ENCODE measurements at regions not wholly inside any gene's neighbourhood (a gene's known extent, or its start where the extent isn't known, plus 50 kb on each side); places are given as distances from the start of the nearest gene placed in this dataset.

DNA sequence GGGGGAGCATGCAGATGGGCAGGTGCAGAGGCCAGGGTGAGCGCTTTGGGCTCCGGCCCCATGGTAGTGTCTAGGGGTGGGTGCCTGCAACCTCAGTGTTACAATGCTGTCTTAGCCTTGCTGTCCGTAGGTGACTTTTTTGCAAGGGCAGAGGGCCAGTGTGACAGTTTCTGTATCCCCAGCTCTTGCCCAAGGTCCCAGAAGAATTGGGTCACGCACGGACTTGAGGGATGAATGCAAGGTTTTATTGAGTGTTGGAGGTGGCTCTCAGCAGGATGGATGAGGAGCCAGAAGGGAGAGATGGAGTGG is 492.5 kb downstream of the AGTPBP1 start:
- DNase-seq, result no peak

- DNase-seq, result no peak
Measured at GRCh38 chr9:85248514-85249312, 493.0 kb downstream of the AGTPBP1 start.

GRCh38 chr9:85246541-85246940 is 495.2 kb downstream of the AGTPBP1 start:
- no peak for DNase-seq

- DNase-seq, result no peak
Measured at GRCh38 chr9:85244856-85245255, 496.9 kb downstream of the AGTPBP1 start.

- no peak for DNase-seq
Measured at GRCh38 chr9:85243977-85244376, 497.8 kb downstream of the AGTPBP1 start.

GRCh38 chr9:85237478-85237877 is 504.3 kb downstream of the AGTPBP1 start:
- no peak for DNase-seq

GRCh38 chr9:85230081-85230480 is 511.7 kb downstream of the AGTPBP1 start:
- DNase-seq, result no peak

DNA sequence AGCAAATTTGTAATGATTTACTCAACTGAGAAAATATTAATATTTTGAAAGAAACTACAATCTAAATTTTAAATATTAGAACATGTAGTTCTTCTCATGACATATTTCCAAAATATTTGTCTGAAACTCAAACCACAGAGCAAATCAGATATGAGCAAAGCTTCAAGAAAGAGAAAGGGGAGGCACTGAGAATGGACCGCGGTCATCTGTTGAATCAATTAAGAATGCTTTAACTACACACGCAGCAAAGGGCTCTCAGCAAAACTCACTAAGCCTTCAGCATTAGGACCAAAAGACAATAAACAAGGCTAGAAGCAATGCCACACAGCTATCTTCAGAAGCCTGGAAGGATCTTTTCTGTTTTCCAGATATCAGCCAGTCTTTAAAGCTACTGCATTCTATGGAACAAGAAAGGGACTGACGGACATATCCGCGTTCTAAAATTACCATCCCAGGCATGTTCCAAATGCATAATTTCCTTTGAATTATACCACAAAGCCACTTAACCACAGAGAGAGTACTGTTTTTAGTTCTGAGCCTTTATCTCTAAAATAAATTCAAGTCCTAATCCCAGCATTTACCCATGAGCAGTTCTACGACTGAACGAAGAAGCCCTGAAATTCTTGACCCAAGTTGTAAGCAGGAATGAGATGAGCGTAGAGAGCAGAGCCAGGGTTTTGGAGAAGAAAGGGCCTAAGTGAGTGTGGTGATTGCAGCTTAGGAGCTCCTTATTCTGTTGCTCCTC is 513.5 kb downstream of the AGTPBP1 start:
- no peak for DNase-seq

- no peak for DNase-seq
Measured at GRCh38 chr9:85225180-85225579, 516.6 kb downstream of the AGTPBP1 start.

- DNase-seq, result no peak
Measured at GRCh38 chr9:85224729-85225128, 517.0 kb downstream of the AGTPBP1 start.

- no peak for DNase-seq
Measured at GRCh38 chr9:85224301-85224700, 517.5 kb downstream of the AGTPBP1 start.

GRCh38 chr9:85223506-85224125 is 518.1 kb downstream of the AGTPBP1 start:
- no peak for DNase-seq

GRCh38 chr9:85216601-85217000 is 525.2 kb downstream of the AGTPBP1 start:
- DNase-seq, result no peak

DNA sequence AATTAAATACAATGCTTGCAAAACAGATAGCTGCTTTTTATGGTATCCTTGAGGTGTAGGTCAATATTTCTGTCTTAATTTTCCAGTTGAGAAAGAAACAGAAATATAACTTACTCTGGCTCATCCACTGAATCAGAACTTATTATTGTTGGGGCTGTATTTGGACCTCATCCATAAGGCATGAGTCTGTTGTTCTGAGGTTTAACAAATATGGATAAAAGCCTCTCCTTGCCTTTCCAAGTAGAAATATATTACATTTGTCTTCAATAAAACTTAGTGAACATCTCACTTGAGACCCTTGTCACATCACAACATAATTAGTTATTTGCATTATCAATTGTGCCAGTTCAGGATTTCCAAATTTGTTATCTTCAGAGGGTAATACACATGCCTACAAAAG is 525.8 kb downstream of the AGTPBP1 start:
- DNase-seq, result no peak

DNA sequence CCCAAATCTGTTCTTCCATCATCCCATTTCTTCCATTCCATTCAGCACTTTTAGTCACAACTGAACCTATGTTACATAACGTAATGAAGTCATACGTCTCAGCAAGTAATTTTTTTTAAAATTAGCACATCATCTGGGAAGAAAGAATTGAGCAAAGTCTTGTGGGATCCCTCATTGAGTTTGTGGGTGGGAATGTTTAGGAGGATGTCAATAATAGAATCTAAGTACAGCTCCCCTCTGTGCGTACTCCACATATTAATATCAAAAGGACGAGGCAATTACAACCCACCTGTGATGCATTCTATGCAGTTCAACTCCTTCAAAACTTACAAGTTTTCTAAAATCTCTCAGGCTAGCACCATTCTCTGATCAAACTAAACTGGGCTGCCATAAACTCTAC is 526.3 kb downstream of the AGTPBP1 start:
- DNase-seq, result no peak

DNA sequence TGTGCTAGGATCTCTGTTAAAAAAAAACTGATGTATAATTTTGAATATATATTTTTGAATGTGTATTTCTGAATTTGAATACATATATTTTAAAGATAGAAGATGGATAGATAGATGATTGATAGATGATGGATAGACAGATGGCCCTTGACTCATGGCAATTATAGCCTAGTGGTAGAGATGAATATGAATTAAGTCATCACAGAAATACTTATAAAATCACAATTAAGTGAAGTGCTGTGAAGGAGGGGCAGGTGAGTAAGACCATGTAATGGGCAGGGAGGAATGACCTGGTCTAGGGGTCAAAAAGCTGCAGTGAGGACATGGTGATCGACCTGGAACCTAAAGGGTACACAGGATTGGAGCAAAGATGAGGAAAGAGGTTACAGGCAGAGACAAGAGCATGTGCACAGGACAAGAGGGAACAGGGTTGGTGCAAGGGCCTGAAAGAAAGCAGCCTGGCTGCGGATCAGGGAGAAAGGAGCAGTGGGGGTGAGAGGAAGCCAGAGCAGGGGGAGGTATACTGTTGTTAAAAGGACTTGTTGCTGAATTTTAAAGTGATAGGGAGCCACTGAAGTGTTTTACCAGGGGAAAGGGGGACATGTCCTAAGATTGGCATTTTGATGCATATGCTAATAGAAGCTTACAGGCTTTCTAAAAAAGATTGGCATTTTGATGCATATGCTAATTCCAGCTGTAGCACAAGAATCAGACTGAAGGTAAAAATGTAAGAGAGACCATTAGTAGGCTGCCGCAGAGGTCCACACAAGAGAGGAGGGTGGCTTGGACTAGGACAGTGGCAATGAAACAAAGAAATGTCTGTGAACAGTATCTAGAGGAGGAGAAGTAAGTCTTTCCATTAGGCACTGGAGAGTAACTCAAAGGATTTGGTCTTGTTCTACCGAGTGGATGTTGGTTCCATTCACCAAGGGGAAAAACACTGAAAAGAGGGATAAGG is 527.8 kb downstream of the AGTPBP1 start:
- no peak for DNase-seq

- DNase-seq, result no peak
Measured at GRCh38 chr9:85212887-85213286, 528.9 kb downstream of the AGTPBP1 start.

DNA sequence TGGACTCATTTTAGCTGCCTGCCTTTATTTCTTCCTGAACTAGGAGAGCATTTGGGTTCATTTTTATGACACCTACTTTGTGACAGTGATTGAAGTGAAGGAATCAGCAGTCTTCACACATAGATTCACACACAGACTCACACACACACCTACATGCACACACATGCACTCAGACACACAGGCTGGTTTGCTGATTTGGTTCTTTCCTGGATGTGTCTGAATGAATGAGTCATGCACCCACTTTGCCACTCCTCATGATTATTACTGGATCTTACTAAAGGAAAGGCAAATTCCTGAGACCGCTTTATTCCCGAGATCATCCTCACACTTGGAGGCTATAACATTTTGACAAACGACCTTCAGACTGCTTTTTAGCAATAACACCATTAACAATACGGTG is 529.5 kb downstream of the AGTPBP1 start:
- DNase-seq, result no peak

DNA sequence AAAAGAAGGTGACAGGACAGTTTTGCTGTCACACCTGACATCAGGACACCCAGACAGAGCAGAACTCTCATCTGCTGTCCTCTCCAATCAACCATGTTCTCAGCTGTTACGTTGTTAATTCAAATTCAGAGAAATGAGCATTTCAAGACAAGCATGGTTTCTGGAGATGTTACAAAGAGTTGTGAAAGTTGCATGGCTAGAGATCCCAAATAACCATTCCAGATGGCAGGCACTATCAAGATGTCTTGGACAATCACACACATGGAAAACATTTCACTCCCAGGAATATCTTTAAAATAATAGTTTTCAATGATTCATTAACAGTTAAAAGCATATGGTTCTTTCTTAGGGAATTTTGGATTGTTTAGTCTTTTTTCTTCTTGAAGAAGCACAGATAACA is 533.1 kb downstream of the AGTPBP1 start:
- no peak for DNase-seq

DNA sequence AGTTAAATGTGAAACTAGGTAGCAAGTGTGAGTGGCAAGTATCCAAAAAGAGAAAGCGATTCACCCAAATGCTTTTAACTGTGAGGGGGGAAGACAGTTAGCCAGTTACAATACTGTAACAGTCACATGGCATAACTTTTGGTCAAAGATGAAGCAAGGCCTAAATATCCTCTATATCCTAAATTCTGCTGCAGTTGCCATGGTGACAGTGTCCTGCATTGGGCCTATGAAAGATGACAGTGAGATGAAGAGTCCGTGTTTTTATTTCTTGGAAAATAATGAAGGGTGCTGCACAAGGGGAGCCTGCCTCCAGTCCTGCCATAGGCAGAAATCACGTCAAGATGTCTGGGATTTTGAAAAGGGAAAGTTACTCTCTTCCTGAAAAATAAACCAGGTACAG is 534.6 kb downstream of the NTRK2 start:
- DNase-seq, result no peak

- no peak for DNase-seq
Measured at GRCh38 chr9:85202596-85202995, 533.1 kb downstream of the NTRK2 start.

DNA sequence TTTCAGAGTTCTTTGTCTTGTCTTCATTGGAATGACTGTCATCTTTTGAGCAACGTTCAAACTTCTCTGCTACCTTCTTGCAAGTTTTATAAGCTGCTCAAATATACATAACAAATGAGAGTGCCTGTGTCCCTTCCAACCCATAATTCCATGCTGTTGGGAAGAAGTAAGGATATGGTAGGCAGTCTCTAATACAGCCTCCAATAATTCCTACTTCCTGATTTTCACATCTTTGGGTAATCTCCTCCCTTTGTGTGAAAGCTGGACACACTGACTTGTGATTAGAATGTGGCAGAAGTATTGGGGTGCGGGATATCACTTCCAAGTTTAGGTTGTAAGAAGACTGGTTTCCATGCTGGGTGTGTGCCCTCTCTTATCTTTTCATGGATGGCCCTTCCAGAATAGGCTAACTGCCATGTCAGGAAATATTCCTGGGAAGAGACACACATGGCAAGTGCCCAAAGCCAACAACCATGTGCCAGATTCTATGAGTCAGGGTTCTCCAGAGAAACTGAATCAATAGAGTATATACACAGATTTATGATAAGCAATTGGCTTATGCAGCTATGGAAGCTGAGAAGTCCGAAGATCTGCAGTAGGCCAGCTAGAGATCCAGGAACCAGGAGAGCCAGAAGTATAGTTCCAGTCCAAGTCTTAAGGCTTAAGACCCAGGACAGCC is 531.3 kb downstream of the NTRK2 start:
- DNase-seq, result no peak

Data from CD4-positive, alpha-beta T cell treated with Interleukin-12 subunit alpha and Interleukin-12 subunit beta, for 1 hour (primary cell).